Adipocyte (in vitro differentiated cells): ENCODE measurements at regions not wholly inside any gene's neighbourhood (a gene's known extent, or its start where the extent isn't known, plus 50 kb on each side); places are given as distances from the start of the nearest gene placed in this dataset.

Source experiments
- DNase-seq: peaks from one replicate; pipeline ENCODE4 v3.0.0-alpha.2; 2015; ENCODE audit warnings: low read depth
- H3K27me3 ChIP-seq: replicated peaks from 2 replicates; pipeline ENCODE4 v1.7.0; 2013; ENCODE audit warnings: mild to moderate bottlenecking, low read length, moderate library complexity; ENCODE audit not compliant: control insufficient read depth, insufficient read depth
- H3K36me3 ChIP-seq: 2 replicates; pipeline ENCODE4 v1.7.0; 2013; ENCODE audit warnings: low read length, mild to moderate bottlenecking, moderate library complexity; ENCODE audit not compliant: control insufficient read depth, insufficient read depth, severe bottlenecking
- H3K4me1 ChIP-seq: 2 replicates; pipeline ENCODE4 v1.7.0; 2013; ENCODE audit warnings: mild to moderate bottlenecking, low read length, moderate library complexity; ENCODE audit not compliant: control insufficient read depth, insufficient read depth
- H3K4me3 ChIP-seq: 2 replicates; pipeline ENCODE4 v1.7.0; 2013; ENCODE audit warnings: mild to moderate bottlenecking, low read length, moderate library complexity
- H3K9ac ChIP-seq: 2 replicates; pipeline ENCODE4 v1.7.0; 2013; ENCODE audit warnings: mild to moderate bottlenecking, low read length, moderate library complexity
- H3K9me3 ChIP-seq: 2 replicates; pipeline ENCODE4 v1.7.0; 2013; ENCODE audit warnings: mild to moderate bottlenecking, low read length, moderate library complexity; ENCODE audit not compliant: control insufficient read depth

DNA sequence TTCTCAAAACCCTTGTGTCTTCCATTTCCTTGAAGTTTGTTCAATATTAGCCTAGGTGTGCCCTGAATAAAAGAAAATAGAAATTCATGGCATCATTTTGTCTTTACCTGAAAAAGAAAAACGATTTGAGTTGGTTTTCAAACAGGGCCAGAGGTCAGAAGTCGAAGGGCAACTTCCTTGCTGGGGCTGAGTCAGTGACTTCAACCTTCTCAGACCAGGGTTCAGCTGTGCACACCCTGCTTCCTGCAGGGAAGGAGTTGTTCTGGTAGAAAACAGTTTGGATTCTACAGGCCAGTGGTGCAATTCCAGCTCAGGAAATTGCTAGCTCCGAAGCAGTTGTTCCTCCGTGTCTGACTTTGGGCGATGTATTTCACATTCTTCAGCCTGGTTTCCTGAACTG, 132.1 kb upstream of the SLC30A5 start:
- Histone ChIP-seq H3K36me3 (no peaks in the 10 kb centered on the region), H3K4me1 (peaks cover 9% of the 10 kb centered on the region), H3K27me3 (no peaks in the 10 kb centered on the region), H3K9ac (no peak overlapping the region), H3K4me3 (no peak overlapping the region), H3K9me3 (no peaks in the 10 kb centered on the region)
- DNase-seq, result no peak

DNA sequence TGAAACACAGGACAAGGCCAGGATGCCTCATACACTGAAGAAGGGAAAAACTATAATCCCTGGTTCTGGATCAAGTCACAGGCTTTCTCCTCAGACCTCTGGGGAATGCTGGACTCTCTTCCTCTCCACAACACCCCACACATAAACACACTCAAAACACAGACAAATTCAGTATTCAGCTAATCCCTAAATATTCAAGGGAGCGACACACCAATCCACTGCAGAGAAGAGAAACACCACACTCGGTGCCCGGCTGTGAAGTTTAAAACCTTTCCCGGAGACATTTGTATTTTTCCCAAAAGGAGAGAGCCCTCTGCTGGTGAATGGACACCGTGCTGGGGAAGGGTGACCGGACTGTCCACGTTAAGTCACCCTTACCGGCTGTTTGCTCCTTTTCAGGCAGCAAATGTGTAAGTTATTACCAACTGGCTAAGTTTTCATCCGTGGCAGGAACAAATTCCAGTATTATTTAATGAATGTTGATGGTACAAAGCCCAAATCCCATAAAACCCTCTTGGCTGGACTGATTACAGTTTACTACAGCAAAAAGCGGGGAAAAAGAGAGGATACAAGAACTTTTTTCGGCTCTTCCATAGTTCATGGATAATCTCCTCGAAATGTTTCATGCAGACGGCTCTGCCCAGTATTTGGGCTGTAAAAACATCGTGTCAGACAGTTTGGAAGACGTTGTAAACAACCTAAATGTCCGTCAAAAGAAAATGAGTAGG, 130.9 kb upstream of the SLC30A5 start:
- DNase-seq, result peak; percentile 94
- Histone ChIP-seq H3K9ac (peak overlapping the region; percentile 72), H3K4me1 (peaks cover 9% of the 10 kb centered on the region), H3K36me3 (no peaks in the 10 kb centered on the region), H3K4me3 (peak overlapping the region; percentile 59), H3K9me3 (no peaks in the 10 kb centered on the region), H3K27me3 (no peaks in the 10 kb centered on the region)

DNA sequence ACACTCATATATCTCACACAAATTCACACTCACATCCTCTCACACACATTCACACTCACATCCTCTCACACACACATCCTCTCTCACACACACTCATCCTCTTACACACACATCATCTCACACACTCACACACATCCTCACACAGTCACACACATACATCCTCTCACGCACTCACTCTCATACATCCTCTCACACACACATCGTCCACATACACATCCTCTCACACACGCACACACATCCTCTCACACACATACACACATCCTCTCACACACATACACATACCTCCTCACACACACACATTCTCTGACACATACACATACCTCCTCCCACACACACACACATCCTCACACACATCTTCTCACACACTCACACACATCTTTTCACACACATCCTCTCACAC, 129.1 kb upstream of the SLC30A5 start:
- H3K9ac ChIP-seq, result no peak overlapping the region
- H3K27me3 ChIP-seq, result no peaks in the 10 kb centered on the region
- no peak overlapping the region for H3K4me3 ChIP-seq
- peaks cover 9% of the 10 kb centered on the region for H3K4me1 ChIP-seq
- no peaks in the 10 kb centered on the region for H3K9me3 ChIP-seq
- no peaks in the 10 kb centered on the region for H3K36me3 ChIP-seq
- DNase-seq, result no peak

DNA sequence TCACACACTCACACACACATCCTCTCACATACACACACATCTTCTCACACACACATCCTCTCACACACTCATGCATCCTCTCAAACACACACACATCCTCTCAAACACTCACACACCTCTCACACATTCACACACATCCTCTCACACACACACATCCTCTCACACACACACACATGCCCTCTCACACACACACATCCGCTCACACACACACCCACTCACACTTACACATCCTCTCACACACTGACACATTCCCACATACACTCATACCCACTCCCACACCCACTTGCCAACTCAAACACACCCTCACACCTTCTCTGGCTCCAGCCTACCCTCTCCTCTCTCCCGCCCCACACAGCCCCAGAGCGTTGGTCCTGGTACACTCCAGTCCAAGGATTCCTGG, 127.9 kb upstream of the SLC30A5 start:
- no peak overlapping the region for H3K4me3 ChIP-seq
- H3K36me3 ChIP-seq, result no peaks in the 10 kb centered on the region
- no peaks in the 10 kb centered on the region for H3K9me3 ChIP-seq
- no peaks in the 10 kb centered on the region for H3K27me3 ChIP-seq
- no peak for DNase-seq
- peaks cover 9% of the 10 kb centered on the region for H3K4me1 ChIP-seq
- H3K9ac ChIP-seq, result no peak overlapping the region

DNA sequence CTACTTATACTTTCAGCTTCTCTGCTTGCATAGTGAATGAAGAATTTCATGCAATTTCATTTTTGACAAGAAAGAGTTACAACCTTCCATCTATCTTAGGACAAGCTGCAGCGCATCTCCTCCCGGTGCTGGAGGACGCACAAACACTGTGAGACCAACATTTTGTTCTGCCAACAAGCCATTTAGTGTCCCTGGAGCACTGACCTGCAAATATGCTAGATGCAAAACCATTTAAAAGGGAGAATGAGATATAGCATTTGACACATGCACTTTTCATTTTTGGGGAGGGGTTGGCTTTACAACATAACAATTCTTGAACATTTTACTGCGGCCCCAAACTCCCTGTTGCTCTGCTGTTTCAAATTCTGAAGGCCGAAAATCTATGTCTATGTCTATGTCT, 127.2 kb upstream of the SLC30A5 start:
- H3K9ac ChIP-seq, result no peak overlapping the region
- no peak for DNase-seq
- no peaks in the 10 kb centered on the region for H3K27me3 ChIP-seq
- H3K9me3 ChIP-seq, result no peaks in the 10 kb centered on the region
- no peaks in the 10 kb centered on the region for H3K36me3 ChIP-seq
- peaks cover 9% of the 10 kb centered on the region for H3K4me1 ChIP-seq
- H3K4me3 ChIP-seq, result no peak overlapping the region

DNA sequence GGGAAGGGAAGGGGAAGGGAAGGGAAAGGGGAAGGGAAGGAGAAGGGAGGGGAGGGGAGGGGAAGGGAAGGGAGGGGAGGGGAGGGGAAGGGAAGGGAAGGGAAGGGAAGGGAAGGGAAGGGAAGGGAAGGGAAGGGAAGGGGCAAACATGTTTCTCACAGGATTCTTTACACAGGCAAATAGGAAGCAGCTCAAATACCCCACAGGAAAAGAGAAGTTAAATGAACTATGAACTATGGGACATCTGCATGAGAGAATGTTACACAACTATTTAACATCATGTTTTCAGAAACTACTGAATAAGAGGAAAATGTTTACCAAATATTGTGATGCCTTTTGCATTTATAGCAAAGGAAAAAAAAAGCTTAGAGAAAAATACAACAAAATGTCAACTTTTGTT, 125.4 kb upstream of the SLC30A5 start:
- no peak overlapping the region for H3K9ac ChIP-seq
- H3K4me3 ChIP-seq, result no peak overlapping the region
- H3K36me3 ChIP-seq, result no peaks in the 10 kb centered on the region
- H3K9me3 ChIP-seq, result no peaks in the 10 kb centered on the region
- no peaks in the 10 kb centered on the region for H3K4me1 ChIP-seq
- no peak for DNase-seq
- no peaks in the 10 kb centered on the region for H3K27me3 ChIP-seq

DNA sequence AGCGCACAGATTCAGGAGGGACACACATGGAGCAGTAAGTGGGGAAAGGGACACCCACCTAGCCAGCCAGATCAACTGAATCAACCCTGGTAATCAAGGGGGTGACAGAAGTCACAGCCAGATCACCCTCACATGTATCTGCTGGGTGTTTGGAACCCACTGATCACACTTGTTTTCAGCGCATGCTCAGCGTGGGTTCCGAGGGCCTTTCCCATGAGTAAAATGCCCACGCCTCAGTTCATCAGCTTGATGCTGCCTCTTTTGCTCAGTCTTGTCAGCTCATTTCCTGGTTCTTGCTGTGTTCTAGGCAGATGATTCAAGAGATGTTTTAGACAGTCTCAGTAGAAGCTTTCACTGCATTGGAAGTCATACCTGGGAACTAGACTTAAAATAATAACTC, 123.2 kb upstream of the SLC30A5 start:
- Histone ChIP-seq H3K4me1 (no peaks in the 10 kb centered on the region), H3K27me3 (peaks cover 4% of the 10 kb centered on the region), H3K36me3 (no peaks in the 10 kb centered on the region), H3K9ac (no peak overlapping the region), H3K4me3 (no peak overlapping the region), H3K9me3 (peaks cover 8% of the 10 kb centered on the region)
- DNase-seq, result no peak

DNA sequence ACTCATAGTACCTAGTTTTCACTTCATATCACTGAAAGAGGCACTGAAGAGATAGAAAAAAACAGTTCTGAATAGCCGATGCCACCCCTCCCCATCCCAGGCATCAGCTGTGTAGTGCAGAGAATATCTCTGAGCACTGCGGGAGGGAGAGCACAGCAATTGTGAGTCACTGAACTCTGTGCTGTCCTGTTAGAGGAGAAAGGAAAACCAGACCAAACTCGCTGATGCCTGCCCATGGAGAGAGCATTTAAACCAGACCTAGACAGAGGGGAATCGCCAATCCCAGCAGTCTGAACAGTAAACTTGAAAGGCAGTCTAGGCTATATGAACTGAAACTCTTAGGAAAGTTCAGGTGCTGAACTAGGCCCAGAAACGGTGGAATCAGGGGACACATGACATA, 120.1 kb upstream of the SLC30A5 start:
- no peak for DNase-seq
- peaks cover 22% of the 10 kb centered on the region for H3K9me3 ChIP-seq
- no peak overlapping the region for H3K9ac ChIP-seq
- H3K36me3 ChIP-seq, result no peaks in the 10 kb centered on the region
- H3K4me3 ChIP-seq, result no peak overlapping the region
- H3K4me1 ChIP-seq, result no peaks in the 10 kb centered on the region
- H3K27me3 ChIP-seq, result peaks cover 4% of the 10 kb centered on the region

DNA sequence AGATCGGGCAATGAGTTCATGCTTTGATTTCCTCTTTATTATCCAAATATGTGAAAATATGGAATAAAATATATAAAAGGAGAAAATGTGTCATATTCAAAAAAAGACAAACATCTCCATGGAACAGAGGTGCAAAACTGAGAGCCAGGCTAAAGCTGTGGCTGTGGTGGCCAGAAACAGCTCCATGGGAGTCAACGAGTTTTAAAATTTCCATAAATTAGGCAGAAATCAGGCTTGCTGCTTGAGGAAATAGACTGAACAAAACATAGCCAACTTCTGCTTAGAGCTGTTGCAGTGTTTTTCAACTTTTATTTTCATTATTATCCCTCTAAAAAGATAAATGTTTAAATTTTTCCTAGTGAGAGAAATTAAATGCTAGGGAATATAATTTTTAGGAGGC, 110.8 kb upstream of the SLC30A5 start:
- no peak overlapping the region for H3K4me3 ChIP-seq
- DNase-seq, result no peak

DNA sequence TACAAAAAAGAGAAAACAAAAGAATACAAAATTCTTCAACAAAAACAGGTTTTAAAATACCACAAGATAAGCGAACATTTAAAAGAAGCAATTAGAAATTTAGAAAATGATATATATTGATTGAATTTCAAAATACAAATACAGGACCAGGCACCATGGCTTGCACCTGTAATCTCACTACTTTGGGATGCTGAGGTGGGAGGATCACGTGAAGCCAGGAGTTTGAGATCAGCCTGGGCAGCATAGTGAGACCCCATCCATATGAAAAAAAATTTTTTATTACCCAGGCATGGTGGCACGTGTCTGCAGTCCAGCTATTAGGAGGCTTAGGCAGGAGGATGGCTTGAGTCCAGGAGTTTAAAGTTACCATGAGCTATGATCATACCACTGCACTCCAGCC, 109.9 kb upstream of the SLC30A5 start:
- H3K4me3 ChIP-seq, result no peak overlapping the region
- H3K27me3 ChIP-seq, result no peaks in the 10 kb centered on the region
- no peak for DNase-seq
- H3K36me3 ChIP-seq, result no peaks in the 10 kb centered on the region
- H3K9me3 ChIP-seq, result peaks cover 7% of the 10 kb centered on the region
- no peaks in the 10 kb centered on the region for H3K4me1 ChIP-seq
- H3K9ac ChIP-seq, result no peak overlapping the region

More for the DNA sequence above, 110.8 kb upstream of the SLC30A5 start:
- Histone ChIP-seq H3K9me3 (peaks cover 7% of the 10 kb centered on the region), H3K27me3 (no peaks in the 10 kb centered on the region), H3K36me3 (no peaks in the 10 kb centered on the region), H3K9ac (no peak overlapping the region), H3K4me1 (no peaks in the 10 kb centered on the region)

DNA sequence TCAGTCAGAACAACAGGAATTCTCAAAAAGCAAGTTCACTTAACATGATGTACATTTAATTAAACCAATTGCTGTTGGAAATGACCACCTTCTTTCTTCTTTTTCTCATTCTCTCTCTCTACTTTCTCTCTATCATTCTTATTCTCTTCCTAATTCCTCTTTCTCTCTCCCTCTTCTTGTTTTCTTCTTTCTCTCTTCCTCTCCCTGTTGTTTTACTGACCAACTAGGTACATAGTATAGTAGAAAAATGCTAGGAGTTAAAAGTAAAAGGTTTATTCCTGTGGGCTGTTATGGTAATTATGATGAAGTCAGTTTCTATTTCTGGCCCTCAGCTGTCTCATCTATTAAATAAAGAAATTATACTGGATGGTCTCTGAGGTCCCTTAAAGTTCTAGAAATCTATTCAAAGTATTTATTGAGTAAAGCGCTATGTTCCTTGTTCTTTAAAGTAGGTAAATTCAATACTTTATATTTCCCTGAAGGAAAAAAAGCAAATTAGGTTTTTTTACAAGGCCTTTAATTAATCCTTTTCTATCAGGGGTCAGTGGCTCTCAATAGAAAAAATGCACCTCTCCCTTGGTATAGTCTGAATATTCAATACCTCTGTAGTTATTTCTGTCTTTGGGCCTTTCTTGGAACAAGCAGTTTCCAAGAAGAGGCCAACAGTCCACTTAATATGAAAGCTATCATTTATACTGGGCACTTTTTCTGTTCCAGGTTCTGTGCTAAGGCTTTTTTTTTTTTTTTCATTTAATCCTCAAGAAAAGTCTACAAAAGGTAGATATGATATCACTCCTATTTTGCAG, 102.3 kb upstream of the SLC30A5 start:
- no peaks in the 10 kb centered on the region for H3K36me3 ChIP-seq
- H3K27me3 ChIP-seq, result no peaks in the 10 kb centered on the region
- H3K4me3 ChIP-seq, result no peak overlapping the region
- DNase-seq, result no peak
- no peaks in the 10 kb centered on the region for H3K9me3 ChIP-seq
- H3K9ac ChIP-seq, result no peak overlapping the region
- no peaks in the 10 kb centered on the region for H3K4me1 ChIP-seq
